HEK293 (cell line): ENCODE measurements at regions not wholly inside any gene's neighbourhood (a gene's known extent, or its start where the extent isn't known, plus 50 kb on each side); places are given as distances from the start of the nearest gene placed in this dataset.
"Not testable (repeated sequence)": the region's sequence is repeated elsewhere in the genome, so short reads cannot be mapped to it uniquely, and the experiment has no call there.

Experiments
- CTCF ChIP-seq: fragments of 450-650 bp; formaldehyde crosslinking; IDR thresholded peaks from 2 replicates; pipeline ENCODE4 v1.5.1; 2016; ENCODE audit warnings: missing biosample characterization, missing genetic modification characterization
- HOXD13 ChIP-seq: sonication (generic); formaldehyde crosslinking; IDR thresholded peaks from 2 replicates; pipeline ENCODE4 v1.8.0; 2022; ENCODE audit warnings: missing genetic modification reagents, borderline replicate concordance
- ZBTB20 ChIP-seq: fragments of 450-650 bp; formaldehyde crosslinking; IDR thresholded peaks from 2 replicates; pipeline ENCODE4 v1.5.1; 2016; ENCODE audit warnings: missing biosample characterization, missing genetic modification characterization
- ZNF10 ChIP-seq: fragments of 450-650 bp; formaldehyde crosslinking; IDR thresholded peaks from 2 replicates; pipeline ENCODE4 v1.5.1; 2017; ENCODE audit warnings: missing biosample characterization, missing genetic modification characterization
- ZNF138 ChIP-seq: fragments of 450-650 bp; formaldehyde crosslinking; IDR thresholded peaks from 2 replicates; pipeline ENCODE4 v1.5.1; 2016; ENCODE audit warnings: missing biosample characterization, missing genetic modification characterization, borderline replicate concordance
- ZNF140 ChIP-seq: fragments of 450-650 bp; formaldehyde crosslinking; IDR thresholded peaks from 2 replicates; pipeline ENCODE4 v1.5.1; 2016; ENCODE audit warnings: missing biosample characterization, missing genetic modification characterization
- ZNF184 ChIP-seq: fragments of 450-650 bp; IDR thresholded peaks from 2 replicates; pipeline ENCODE4 v1.5.1; 2018; ENCODE audit warnings: missing biosample characterization, mild to moderate bottlenecking, missing genetic modification characterization
- ZNF274 ChIP-seq, 2 experiments: fragments of 200-500 bp in 1 of 2; fragments of 450-650 bp in 1 of 2; sonication (Bioruptor generic) in 1 of 2; formaldehyde crosslinking in 1 of 2; IDR thresholded peaks; 2 replicates each; pipeline versions ENCODE4 v1.5.1 to v1.6.1; 2014 to 2016; ENCODE audit warnings: borderline replicate concordance in 1 of 2, inconsistent platforms in 1 of 2, low read length in 1 of 2, missing biosample characterization in 1 of 2, missing genetic modification characterization in 1 of 2
- ZNF394 ChIP-seq: fragments of 450-650 bp; formaldehyde crosslinking; IDR thresholded peaks from 2 replicates; pipeline ENCODE4 v1.5.1; 2016; ENCODE audit warnings: missing biosample characterization, missing genetic modification characterization, mild to moderate bottlenecking, moderate library complexity, borderline replicate concordance
- ZNF645 ChIP-seq: fragments of 450-650 bp; formaldehyde crosslinking; IDR thresholded peaks from 2 replicates; pipeline ENCODE4; 2016; ENCODE audit warnings: missing biosample characterization, missing genetic modification characterization
- TF ChIP-seq, protein P1 (sequence below): fragments of 450-650 bp; formaldehyde crosslinking; IDR thresholded peaks from 2 replicates; pipeline ENCODE4 v1.5.1; 2016; ENCODE audit warnings: missing biosample characterization, missing genetic modification characterization

GRCh38 chrX:63192366-63193041 is 158.6 kb downstream of the SPIN4 start:
- not testable (repeated sequence) for TF ChIP-seq ZNF10 (tag by site-specific recombination); CTCF (tag by site-specific recombination); ZNF274 (IDR thresholded peaks at IDR 0.05; ENCODE audit: low read length); ZNF274 (tag by site-specific recombination; IDR thresholded peaks at IDR 0.05; ENCODE audit: borderline replicate concordance); ZNF645 (tag by site-specific recombination); ZNF140 (tag by site-specific recombination); ZNF394 (tag by site-specific recombination); ZNF184; ZNF138 (tag by site-specific recombination); HOXD13 (CRISPR knock-in tag); ZBTB20 (tag by site-specific recombination)
- TF ChIP-seq, protein P1, sequence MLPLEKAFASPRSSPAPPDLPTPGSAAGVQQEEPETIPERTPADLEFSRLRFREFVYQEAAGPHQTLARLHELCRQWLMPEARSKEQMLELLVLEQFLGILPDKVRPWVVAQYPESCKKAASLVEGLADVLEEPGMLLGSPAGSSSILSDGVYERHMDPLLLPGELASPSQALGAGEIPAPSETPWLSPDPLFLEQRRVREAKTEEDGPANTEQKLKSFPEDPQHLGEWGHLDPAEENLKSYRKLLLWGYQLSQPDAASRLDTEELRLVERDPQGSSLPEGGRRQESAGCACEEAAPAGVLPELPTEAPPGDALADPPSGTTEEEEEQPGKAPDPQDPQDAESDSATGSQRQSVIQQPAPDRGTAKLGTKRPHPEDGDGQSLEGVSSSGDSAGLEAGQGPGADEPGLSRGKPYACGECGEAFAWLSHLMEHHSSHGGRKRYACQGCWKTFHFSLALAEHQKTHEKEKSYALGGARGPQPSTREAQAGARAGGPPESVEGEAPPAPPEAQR (tag by site-specific recombination), result not testable (repeated sequence)
